Body of pancreas (tissue), 4 donors: ENCODE measurements at regions not wholly inside any gene's neighbourhood (a gene's known extent, or its start where the extent isn't known, plus 50 kb on each side); places are given as distances from the start of the nearest gene placed in this dataset.

Source experiments
- POLR2A ChIP-seq, 3 donors: fragments of 450-650 bp; IDR thresholded peaks; one replicate each; pipeline ENCODE4 v1.6.1; 2016; ENCODE audit warnings: antibody characterized with exemption in 3 of 3, mild to moderate bottlenecking in 2 of 3
- TF ChIP-seq, protein P1 (sequence below), 7 experiments: fragments of 450-650 bp in 4 of 7; fragments of 200-600 bp in 3 of 7; sonication (generic) in 3 of 7; IDR thresholded peaks; one replicate each; pipeline ENCODE4 v1.5.1; 2016 to 2019; ENCODE audit warnings: antibody characterized with exemption in 7 of 7

DNA sequence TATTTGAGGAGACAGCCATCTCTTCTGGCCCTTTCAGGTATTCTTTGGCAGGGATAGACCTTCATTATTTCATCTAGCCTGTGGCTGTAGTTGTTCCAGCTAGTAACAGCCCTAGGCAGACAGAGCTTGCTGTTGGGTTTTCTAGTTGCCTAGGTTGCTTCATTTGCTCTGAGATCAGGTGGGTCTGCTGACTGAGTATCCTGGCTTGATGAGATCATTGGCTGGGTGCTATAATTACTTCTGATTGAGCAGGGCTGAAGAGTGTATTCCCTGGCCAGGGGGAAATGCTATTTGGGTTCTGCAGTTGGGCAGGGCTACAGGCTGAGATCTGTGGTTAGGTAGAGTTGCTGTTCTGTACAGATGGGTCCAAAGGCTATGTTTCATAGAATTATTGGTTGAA is 456.1 kb downstream of the PSAT1 start:
- TF ChIP-seq, protein P1, sequence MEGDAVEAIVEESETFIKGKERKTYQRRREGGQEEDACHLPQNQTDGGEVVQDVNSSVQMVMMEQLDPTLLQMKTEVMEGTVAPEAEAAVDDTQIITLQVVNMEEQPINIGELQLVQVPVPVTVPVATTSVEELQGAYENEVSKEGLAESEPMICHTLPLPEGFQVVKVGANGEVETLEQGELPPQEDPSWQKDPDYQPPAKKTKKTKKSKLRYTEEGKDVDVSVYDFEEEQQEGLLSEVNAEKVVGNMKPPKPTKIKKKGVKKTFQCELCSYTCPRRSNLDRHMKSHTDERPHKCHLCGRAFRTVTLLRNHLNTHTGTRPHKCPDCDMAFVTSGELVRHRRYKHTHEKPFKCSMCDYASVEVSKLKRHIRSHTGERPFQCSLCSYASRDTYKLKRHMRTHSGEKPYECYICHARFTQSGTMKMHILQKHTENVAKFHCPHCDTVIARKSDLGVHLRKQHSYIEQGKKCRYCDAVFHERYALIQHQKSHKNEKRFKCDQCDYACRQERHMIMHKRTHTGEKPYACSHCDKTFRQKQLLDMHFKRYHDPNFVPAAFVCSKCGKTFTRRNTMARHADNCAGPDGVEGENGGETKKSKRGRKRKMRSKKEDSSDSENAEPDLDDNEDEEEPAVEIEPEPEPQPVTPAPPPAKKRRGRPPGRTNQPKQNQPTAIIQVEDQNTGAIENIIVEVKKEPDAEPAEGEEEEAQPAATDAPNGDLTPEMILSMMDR (IDR thresholded peaks at IDR 0.05): no peak
- no peak for TF ChIP-seq POLR2A (IDR thresholded peaks at IDR 0.05)
